HL-60 (cell line): ENCODE measurements at regions not wholly inside any gene's neighbourhood (a gene's known extent, or its start where the extent isn't known, plus 50 kb on each side); places are given as distances from the start of the nearest gene placed in this dataset.

ENCODE experiments used
- DNase-seq, 2 experiments: peaks; one replicate each; pipeline ENCODE4 v3.0.0-alpha.2; 2010 to 2020; ENCODE audit warnings: low read depth in 1 of 2, low spot score in 1 of 2
- H3K27ac ChIP-seq: fragments of 250-450 bp; sonication (Bioruptor Pico); replicated peaks from 2 replicates; pipeline ENCODE4 v1.5.1; 2020; ENCODE audit warnings: mild to moderate bottlenecking, moderate library complexity
- H3K27me3 ChIP-seq: fragments of 250-450 bp; sonication (Bioruptor Pico); 2 replicates; pipeline ENCODE4 v1.5.1; 2021; ENCODE audit warnings: mild to moderate bottlenecking, moderate library complexity; ENCODE audit not compliant: insufficient read depth, poor library complexity, severe bottlenecking
- H3K4me3 ChIP-seq: replicated peaks from 2 replicates; pipeline ENCODE4 v1.5.1; 2011; ENCODE audit warnings: mild to moderate bottlenecking, control low read depth, low read length; ENCODE audit not compliant: insufficient read depth
- CTCF ChIP-seq: IDR thresholded peaks from one replicate; pipeline ENCODE4 v1.5.1; 2011; ENCODE audit warnings: low read length, control low read depth, inconsistent platforms; ENCODE audit not compliant: insufficient read depth
- GABPA ChIP-seq: IDR thresholded peaks from 2 replicates; pipeline ENCODE4 v1.6.1; 2012; ENCODE audit warnings: low read depth
- POLR2AphosphoS5 ChIP-seq: IDR thresholded peaks from 2 replicates; pipeline ENCODE4 v1.6.1; 2012; ENCODE audit warnings: low read depth
- REST ChIP-seq: IDR thresholded peaks from 2 replicates; pipeline ENCODE4 v1.6.1; 2012; ENCODE audit warnings: low read depth; ENCODE audit not compliant: insufficient replicate concordance
- SPI1 ChIP-seq: IDR thresholded peaks from 2 replicates; pipeline ENCODE4 v1.6.1; 2012; ENCODE audit warnings: low read depth, mild to moderate bottlenecking, borderline replicate concordance

GRCh38 chr1:218891577-218891976, 282.1 kb upstream of the LYPLAL1 start:
- TF ChIP-seq REST: no peak
- no peak for TF ChIP-seq CTCF
- no peak for TF ChIP-seq GABPA
- TF ChIP-seq POLR2AphosphoS5: no peak
- no peak for TF ChIP-seq SPI1
- DNase-seq: no peak
- H3K4me3 ChIP-seq: no peak overlapping the region
- no peak overlapping the region for H3K27ac ChIP-seq
- H3K27me3 ChIP-seq: no peaks in the 10 kb centered on the region

GRCh38 chr1:218895064-218895587, 278.6 kb upstream of the LYPLAL1 start:
- DNase-seq: no peak
- no peak overlapping the region for H3K27ac ChIP-seq
- H3K4me3 ChIP-seq: no peak overlapping the region
- peaks cover 3% of the 10 kb centered on the region for H3K27me3 ChIP-seq
- no peak for TF ChIP-seq POLR2AphosphoS5
- TF ChIP-seq REST: no peak
- no peak for TF ChIP-seq SPI1
- no peak for TF ChIP-seq GABPA
- TF ChIP-seq CTCF: no peak

GRCh38 chr1:218896202-218896601, 277.5 kb upstream of the LYPLAL1 start:
- Histone ChIP-seq H3K4me3 (no peak overlapping the region), H3K27me3 (peaks cover 3% of the 10 kb centered on the region), H3K27ac (no peak overlapping the region)
- no peak for DNase-seq
- no peak for TF ChIP-seq GABPA
- no peak for TF ChIP-seq REST
- TF ChIP-seq SPI1: no peak

GRCh38 chr1:218898921-218899320, 274.8 kb upstream of the LYPLAL1 start:
- Histone ChIP-seq H3K4me3 (no peak overlapping the region), H3K27ac (no peak overlapping the region), H3K27me3 (peaks cover 3% of the 10 kb centered on the region)
- no peak for DNase-seq
- TF ChIP-seq SPI1: no peak
- no peak for TF ChIP-seq POLR2AphosphoS5
- no peak for TF ChIP-seq CTCF
- no peak for TF ChIP-seq GABPA
- no peak for TF ChIP-seq REST
